ENCODE measurements at regions not wholly inside any gene's neighbourhood (a gene's known extent, or its start where the extent isn't known, plus 50 kb on each side); places are given as distances from the start of the nearest gene placed in this dataset.

- Histone ChIP-seq H3K4me1 (ENCODE audit: control insufficient read depth in 5 of 5, insufficient read depth in 5 of 5, low read length in 5 of 5) (peaks cover 0 to 16% (median 4%) of the 10 kb centered on the region in 5 donors), H3K27ac (ENCODE audit: low read depth in 1 of 2, low read length in 1 of 2) (no peak overlapping the region), H3K4me3 (no peak overlapping the region), H3K9ac (ENCODE audit: insufficient read depth in 1 of 2, low read length in 2 of 2) (no peak overlapping the region), H3K9me3 (ENCODE audit: control insufficient read depth in 4 of 4, insufficient read depth in 3 of 4, low read length in 3 of 4) (peaks cover 0 to 2% (median 0%) of the 10 kb centered on the region in 4 donors), H3K27me3 (ENCODE audit: control insufficient read depth in 3 of 3, insufficient read depth in 3 of 3, low read length in 2 of 3) (no peaks in the 10 kb centered on the region), H3K36me3 (ENCODE audit: control insufficient read depth in 4 of 4, insufficient read depth in 4 of 4, low read length in 4 of 4) (no peaks in the 10 kb centered on the region)
- DNase-seq (no peak), ATAC-seq (ENCODE audit: insufficient read depth, low FRiP score) (no peak)
- no peak for TF ChIP-seq CTCF (IDR thresholded peaks at IDR 0.05; ENCODE audit: control extremely low read depth, extremely low read depth)
- WGBS, 2 donors = 92 to 97% methylated on average over 2 of the region's 2 CpGs
Observed at GRCh38 chr2:158902005-158902398, 66.4 kb upstream of the TANC1 start.

- Histone ChIP-seq H3K27me3 (ENCODE audit: control insufficient read depth in 3 of 3, insufficient read depth in 3 of 3, low read length in 2 of 3) (no peaks in the 10 kb centered on the region), H3K4me1 (ENCODE audit: control insufficient read depth in 5 of 5, insufficient read depth in 5 of 5, low read length in 5 of 5) (peaks cover 0 to 16% (median 4%) of the 10 kb centered on the region in 5 donors), H3K4me3 (no peak overlapping the region), H3K36me3 (ENCODE audit: control insufficient read depth in 4 of 4, insufficient read depth in 4 of 4, low read length in 4 of 4) (no peaks in the 10 kb centered on the region), H3K9me3 (ENCODE audit: control insufficient read depth in 4 of 4, insufficient read depth in 3 of 4, low read length in 3 of 4) (peaks cover 0 to 2% (median 0%) of the 10 kb centered on the region in 4 donors), H3K27ac (ENCODE audit: low read depth in 1 of 2, low read length in 1 of 2) (no peak overlapping the region), H3K9ac (ENCODE audit: insufficient read depth in 1 of 2, low read length in 2 of 2) (no peak overlapping the region)
- no peak for ATAC-seq (ENCODE audit: insufficient read depth, low FRiP score)
- no peak for TF ChIP-seq CTCF (IDR thresholded peaks at IDR 0.05; ENCODE audit: control extremely low read depth, extremely low read depth)
- no peak for DNase-seq
- WGBS, 2 donors = 72 to 77% methylated on average over 2 of the region's 2 CpGs
Observed at GRCh38 chr2:158903711-158904405, 64.6 kb upstream of the TANC1 start.

GRCh38 chr2:158904627-158905177, 63.7 kb upstream of the TANC1 start:
- peaks cover 0 to 2% (median 0%) of the 10 kb centered on the region in 4 donors for H3K9me3 ChIP-seq (ENCODE audit: control insufficient read depth in 4 of 4, insufficient read depth in 3 of 4, low read length in 3 of 4)
- TF ChIP-seq CTCF (IDR thresholded peaks at IDR 0.05; ENCODE audit: control extremely low read depth, extremely low read depth) = no peak
- no peak overlapping the region for H3K4me3 ChIP-seq
- H3K27me3 ChIP-seq (ENCODE audit: control insufficient read depth in 3 of 3, insufficient read depth in 3 of 3, low read length in 2 of 3) = no peaks in the 10 kb centered on the region
- no peak overlapping the region for H3K27ac ChIP-seq (ENCODE audit: low read depth in 1 of 2, low read length in 1 of 2)
- peaks cover 0 to 16% (median 4%) of the 10 kb centered on the region in 5 donors for H3K4me1 ChIP-seq (ENCODE audit: control insufficient read depth in 5 of 5, insufficient read depth in 5 of 5, low read length in 5 of 5)
- no peaks in the 10 kb centered on the region for H3K36me3 ChIP-seq (ENCODE audit: control insufficient read depth in 4 of 4, insufficient read depth in 4 of 4, low read length in 4 of 4)
- WGBS, 2 donors = 85 to 88% methylated on average over 1 of the region's 1 CpG
- ATAC-seq (ENCODE audit: insufficient read depth, low FRiP score) = no peak
- no peak overlapping the region for H3K9ac ChIP-seq (ENCODE audit: insufficient read depth in 1 of 2, low read length in 2 of 2)
- DNase-seq = no peak

All from lung (tissue), 11 donors.